HUES64 (cell line): ENCODE measurements at regions not wholly inside any gene's neighbourhood (a gene's known extent, or its start where the extent isn't known, plus 50 kb on each side); places are given as distances from the start of the nearest gene placed in this dataset.
"Not testable (repeated sequence)": the region's sequence is repeated elsewhere in the genome, so short reads cannot be mapped to it uniquely, and the experiment has no call there.

Source experiments
- H3K27ac ChIP-seq: 2 replicates; pipeline ENCODE4 v1.7.0; 2013; ENCODE audit warnings: low read depth, low read length, inconsistent platforms
- H3K27me3 ChIP-seq: 2 replicates; pipeline ENCODE4 v1.6.1; 2013; ENCODE audit warnings: mild to moderate bottlenecking, low read length; ENCODE audit not compliant: insufficient read depth
- H3K36me3 ChIP-seq: 2 replicates; pipeline ENCODE4 v1.6.1; 2013; ENCODE audit warnings: mild to moderate bottlenecking, low read length; ENCODE audit not compliant: insufficient read depth
- H3K4me1 ChIP-seq: 2 replicates; pipeline ENCODE4 v1.6.1; 2013; ENCODE audit warnings: mild to moderate bottlenecking, low read length, moderate library complexity; ENCODE audit not compliant: insufficient read depth
- H3K4me3 ChIP-seq: 2 replicates; pipeline ENCODE4 v1.5.1; 2013; ENCODE audit warnings: mild to moderate bottlenecking, low read length, moderate library complexity
- H3K9ac ChIP-seq: 2 replicates; pipeline ENCODE4 v1.6.1; 2013; ENCODE audit warnings: mild to moderate bottlenecking, low read depth, low read length
- H3K9me3 ChIP-seq: 2 replicates; pipeline ENCODE4 v1.6.1; 2013; ENCODE audit warnings: low read depth, low read length; ENCODE audit not compliant: insufficient read depth
- WGBS: fragments of 150-250, 120-280 bp; methylation state at CpG from one replicate; pipeline ENCODE4 v1.1.7; 2013; ENCODE audit warnings: missing lambda C conversion rate; 5-methylcytosine and 5-hydroxymethylcytosine counted together

- Histone ChIP-seq H3K36me3 (no peaks in the 10 kb centered on the region), H3K4me1 (no peaks in the 10 kb centered on the region)
- 98% methylated on average over 3 of the region's 4 CpGs for WGBS
These were observed 880.1 kb upstream of the INTU start for GRCh38 chr4:126752702-126753101.

DNA sequence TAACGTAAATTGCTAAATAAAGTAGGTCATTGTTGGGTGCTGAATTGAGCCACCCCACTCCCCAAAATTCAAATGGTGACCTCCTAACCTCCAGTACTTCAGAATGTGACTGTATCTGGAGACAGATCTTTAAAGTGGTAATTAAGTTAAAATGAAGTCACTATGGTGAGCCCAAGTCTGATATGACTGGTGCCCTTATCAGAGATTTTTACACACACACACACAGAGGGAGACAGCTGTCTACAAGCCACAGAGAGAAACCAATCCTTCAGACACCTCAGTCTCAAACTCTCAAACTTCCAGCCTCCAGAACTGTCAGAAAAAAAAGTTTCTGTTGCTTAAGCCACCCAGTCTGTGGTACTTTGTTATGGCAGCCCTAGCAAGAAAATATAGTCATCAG is 879.2 kb upstream of the INTU start:
- Histone ChIP-seq H3K4me1 (no peaks in the 10 kb centered on the region), H3K36me3 (no peaks in the 10 kb centered on the region), H3K9ac (no peak overlapping the region), H3K4me3 (no peak overlapping the region), H3K27ac (no peak overlapping the region), H3K9me3 (no peaks in the 10 kb centered on the region), H3K27me3 (no peaks in the 10 kb centered on the region)
- WGBS, result 83% methylated on average over 1 of the region's 1 CpG

More at GRCh38 chr4:126752702-126753101, 880.1 kb upstream of the INTU start:
- no peaks in the 10 kb centered on the region for H3K27me3 ChIP-seq
- H3K4me3 ChIP-seq, result no peak overlapping the region
- no peak overlapping the region for H3K9ac ChIP-seq
- no peaks in the 10 kb centered on the region for H3K9me3 ChIP-seq
- H3K27ac ChIP-seq, result no peak overlapping the region

GRCh38 chr4:126755506-126755905 is 877.3 kb upstream of the INTU start:
- Histone ChIP-seq H3K9ac (no peak overlapping the region), H3K36me3 (no peaks in the 10 kb centered on the region), H3K4me1 (no peaks in the 10 kb centered on the region), H3K27ac (no peak overlapping the region), H3K27me3 (no peaks in the 10 kb centered on the region), H3K4me3 (no peak overlapping the region), H3K9me3 (no peaks in the 10 kb centered on the region)

DNA sequence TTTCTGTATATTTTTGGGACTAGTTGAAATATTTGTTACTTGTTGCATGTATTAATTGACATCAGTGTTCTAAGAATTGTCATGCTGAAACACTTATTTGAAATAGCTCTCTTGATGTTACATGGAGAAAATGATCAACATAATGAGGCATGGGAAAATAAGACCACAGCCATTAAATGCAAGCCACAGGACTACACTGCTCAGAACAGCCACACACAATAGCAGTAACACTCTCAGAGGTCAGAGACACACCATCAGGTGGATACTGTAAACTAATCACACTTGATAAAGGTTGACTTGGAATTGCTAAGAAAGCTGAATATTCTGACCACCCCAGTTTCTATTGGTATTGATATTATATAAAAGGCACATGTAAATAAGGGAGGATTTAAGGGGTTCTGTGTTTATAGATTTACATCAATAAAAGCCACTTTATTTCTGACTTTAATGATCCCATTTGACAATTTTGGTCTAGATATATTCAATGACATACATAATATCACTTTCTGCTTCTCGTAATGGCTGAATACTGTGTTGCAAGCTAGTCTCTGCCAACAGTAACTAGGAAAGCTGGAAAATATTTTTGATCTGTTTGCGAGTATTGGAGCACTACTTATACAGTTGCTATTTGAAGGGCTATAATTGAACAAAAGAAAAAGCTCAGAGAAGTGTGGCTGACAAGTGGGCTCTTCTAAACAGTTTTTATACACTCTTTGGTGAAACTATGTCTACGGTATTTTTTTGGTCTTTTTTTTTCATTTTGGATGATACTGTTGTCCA is 876.5 kb upstream of the INTU start:
- Histone ChIP-seq H3K36me3 (no peaks in the 10 kb centered on the region), H3K4me3 (no peak overlapping the region), H3K27ac (no peak overlapping the region), H3K9me3 (no peaks in the 10 kb centered on the region), H3K9ac (no peak overlapping the region), H3K4me1 (no peaks in the 10 kb centered on the region), H3K27me3 (no peaks in the 10 kb centered on the region)
- WGBS, result 82% methylated on average over 3 of the region's 3 CpGs

GRCh38 chr4:126757219-126757618 is 875.5 kb upstream of the INTU start:
- no peak overlapping the region for H3K4me3 ChIP-seq
- WGBS, result no CpG with 5 or more reads among the region's 1 CpG
- H3K9me3 ChIP-seq, result no peaks in the 10 kb centered on the region
- no peaks in the 10 kb centered on the region for H3K4me1 ChIP-seq
- H3K9ac ChIP-seq, result no peak overlapping the region
- H3K36me3 ChIP-seq, result no peaks in the 10 kb centered on the region
- no peaks in the 10 kb centered on the region for H3K27me3 ChIP-seq
- H3K27ac ChIP-seq, result no peak overlapping the region

GRCh38 chr4:126758493-126758892 is 874.3 kb upstream of the INTU start:
- WGBS, result 67% methylated on average over 2 of the region's 2 CpGs
- no peaks in the 10 kb centered on the region for H3K36me3 ChIP-seq

DNA sequence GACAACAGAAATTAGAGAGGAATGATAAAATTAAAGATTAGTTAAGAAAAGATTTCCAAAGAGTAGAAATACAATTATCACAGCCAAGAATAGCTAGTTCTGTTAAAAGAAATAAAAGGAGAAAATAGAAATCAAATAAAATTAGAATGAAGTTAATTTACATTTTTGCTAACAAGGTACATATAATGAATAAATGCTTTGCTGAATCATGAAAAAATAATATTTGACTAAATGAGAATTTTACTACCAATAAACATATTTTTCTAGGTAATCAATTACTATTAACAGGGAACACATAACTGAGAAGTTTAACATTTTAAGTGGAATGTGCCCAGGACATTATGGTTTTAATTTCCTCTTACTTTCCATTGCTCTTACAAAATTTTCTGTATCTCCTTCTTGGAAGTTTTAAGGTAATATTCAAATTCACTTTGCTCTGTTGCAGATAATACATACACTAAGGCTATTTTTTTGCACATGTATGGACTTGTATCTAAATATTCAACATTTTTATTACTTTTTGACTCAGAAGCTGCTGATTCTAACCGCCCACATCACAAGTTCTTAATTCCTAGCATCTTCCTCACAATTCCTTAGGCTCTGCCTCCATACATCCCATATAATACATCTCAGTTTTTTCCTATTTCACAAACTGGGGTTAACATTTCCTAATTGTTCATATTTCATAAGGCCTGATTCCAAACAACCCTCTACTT is 870.7 kb upstream of the INTU start:
- Histone ChIP-seq H3K9me3 (no peaks in the 10 kb centered on the region), H3K9ac (no peak overlapping the region), H3K4me1 (no peaks in the 10 kb centered on the region), H3K27me3 (no peaks in the 10 kb centered on the region), H3K27ac (no peak overlapping the region), H3K4me3 (no peak overlapping the region), H3K36me3 (no peaks in the 10 kb centered on the region)
- 98% methylated on average over 1 of the region's 1 CpG for WGBS

More at GRCh38 chr4:126758493-126758892, 874.3 kb upstream of the INTU start:
- no peak overlapping the region for H3K27ac ChIP-seq
- H3K4me1 ChIP-seq, result no peaks in the 10 kb centered on the region
- H3K9ac ChIP-seq, result no peak overlapping the region
- H3K4me3 ChIP-seq, result no peak overlapping the region
- no peaks in the 10 kb centered on the region for H3K9me3 ChIP-seq
- no peaks in the 10 kb centered on the region for H3K27me3 ChIP-seq

DNA sequence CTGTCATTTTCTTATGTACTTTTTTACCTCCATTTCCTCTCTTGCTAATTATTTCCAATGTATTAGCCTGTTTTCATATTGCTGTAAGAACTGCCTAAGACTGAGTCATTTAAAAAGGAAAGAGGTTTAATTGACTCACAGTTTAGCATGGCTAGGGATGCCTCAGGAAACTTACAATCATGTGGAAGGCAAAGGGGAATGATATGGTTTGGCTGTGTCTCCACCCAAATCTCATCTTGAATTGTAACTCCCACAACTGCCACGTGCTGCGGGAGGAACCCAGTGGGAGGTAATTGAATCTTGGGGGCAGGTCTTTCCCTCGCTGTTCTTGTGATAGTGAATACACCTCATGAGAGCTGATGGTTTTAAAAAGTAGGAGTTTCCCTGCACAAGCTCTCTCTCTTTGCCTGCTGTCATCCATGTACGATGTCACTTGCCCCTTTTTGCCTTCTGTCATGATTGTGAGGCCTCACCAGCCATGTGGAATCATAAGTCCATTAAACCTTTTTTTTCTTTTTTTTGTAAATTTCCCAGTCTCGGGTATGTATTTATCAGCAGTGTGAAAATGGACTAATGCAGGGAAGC is 870.0 kb upstream of the INTU start:
- WGBS, result 93% methylated on average over 3 of the region's 5 CpGs
- no peak overlapping the region for H3K4me3 ChIP-seq
- no peaks in the 10 kb centered on the region for H3K27me3 ChIP-seq
- no peaks in the 10 kb centered on the region for H3K36me3 ChIP-seq
- H3K27ac ChIP-seq, result no peak overlapping the region
- no peaks in the 10 kb centered on the region for H3K9me3 ChIP-seq
- no peak overlapping the region for H3K9ac ChIP-seq
- no peaks in the 10 kb centered on the region for H3K4me1 ChIP-seq

GRCh38 chr4:126766241-126766640 is 866.5 kb upstream of the INTU start:
- Histone ChIP-seq H3K4me1 (no peaks in the 10 kb centered on the region), H3K9me3 (no peaks in the 10 kb centered on the region), H3K27me3 (no peaks in the 10 kb centered on the region), H3K36me3 (no peaks in the 10 kb centered on the region), H3K4me3 (no peak overlapping the region), H3K9ac (no peak overlapping the region), H3K27ac (no peak overlapping the region)
- WGBS, result 88% methylated on average over 2 of the region's 2 CpGs

DNA sequence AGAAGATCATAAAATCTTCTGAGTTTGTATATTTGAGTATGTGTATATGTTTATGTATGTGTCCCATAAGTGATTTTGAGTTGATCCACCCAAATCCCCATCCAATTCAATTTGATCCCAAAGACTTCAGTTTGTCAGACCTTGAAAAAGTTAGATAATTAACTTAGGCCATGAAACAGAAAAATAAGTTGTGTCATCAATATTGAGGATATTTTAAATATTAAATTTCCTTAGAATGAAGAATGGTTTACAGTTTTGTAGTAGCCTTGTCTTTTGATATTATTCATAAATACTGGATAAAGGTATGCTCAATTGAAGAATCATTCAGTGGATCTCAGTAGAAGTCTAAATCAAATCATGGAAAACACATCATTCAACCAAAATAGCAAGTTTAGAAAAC is 864.4 kb upstream of the INTU start:
- Histone ChIP-seq H3K9ac (no peak overlapping the region), H3K9me3 (no peaks in the 10 kb centered on the region), H3K27ac (no peak overlapping the region), H3K4me1 (no peaks in the 10 kb centered on the region), H3K27me3 (no peaks in the 10 kb centered on the region), H3K4me3 (no peak overlapping the region), H3K36me3 (no peaks in the 10 kb centered on the region)

GRCh38 chr4:126770811-126771553 is 861.8 kb upstream of the INTU start:
- not testable (repeated sequence) for H3K4me1 ChIP-seq, H3K27ac ChIP-seq, H3K9ac ChIP-seq, H3K27me3 ChIP-seq, H3K4me3 ChIP-seq, H3K9me3 ChIP-seq, H3K36me3 ChIP-seq
- 96% methylated on average over 46 of the region's 46 CpGs for WGBS
